ENCODE measurements at regions not wholly inside any gene's neighbourhood (a gene's known extent, or its start where the extent isn't known, plus 50 kb on each side); places are given as distances from the start of the nearest gene placed in this dataset.
A peak's percentile ranks its signal among the peaks of the same experiment; 100 is the strongest.
"Not testable (repeated sequence)": the region's sequence is repeated elsewhere in the genome, so short reads cannot be mapped to it uniquely, and the experiment has no call there.

DNA sequence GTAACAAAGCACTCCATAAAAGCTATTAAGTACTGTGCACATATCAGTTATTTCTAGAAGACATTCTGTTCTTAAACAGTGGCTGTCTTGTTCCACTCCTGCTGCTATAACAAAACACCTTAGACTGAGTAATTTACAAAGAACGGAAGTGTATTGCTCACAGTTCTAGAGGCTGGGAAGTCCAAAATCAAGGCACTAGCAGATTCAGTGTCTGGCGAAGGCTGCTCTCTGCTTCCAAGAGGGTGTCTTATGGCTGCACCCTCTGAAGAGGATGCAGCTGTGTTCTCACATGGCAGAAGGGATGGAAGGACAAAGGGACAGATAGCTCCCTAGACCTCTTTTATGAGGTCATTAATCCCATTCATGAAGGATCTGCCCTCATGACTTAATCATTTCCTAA is 424.2 kb upstream of the ZMIZ1 start:
- no peak for DNase-seq (ENCODE audit: low read depth in 2 of 2)

GRCh38 chr10:78645169-78645686 is 423.5 kb upstream of the ZMIZ1 start:
- DNase-seq (ENCODE audit: low read depth in 2 of 2) = no peak

DNA sequence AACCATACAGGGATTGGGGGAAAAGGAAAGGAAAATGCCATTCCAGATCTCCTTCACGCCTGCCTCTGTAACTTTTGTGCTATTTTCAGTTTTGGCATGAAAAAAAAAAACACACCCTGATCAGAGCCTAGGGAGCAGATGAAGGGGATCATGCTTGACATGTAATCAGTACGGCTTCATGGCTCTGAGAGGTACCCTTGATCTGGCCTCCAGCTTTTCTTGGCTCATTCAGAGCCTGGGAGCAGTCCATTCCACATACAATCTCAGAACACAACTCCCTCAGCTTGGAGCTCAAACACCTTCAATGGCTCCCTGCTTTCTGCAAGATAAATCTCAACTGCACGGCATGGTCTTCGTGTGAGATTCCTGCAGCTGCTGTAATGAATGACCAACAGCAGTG is 422.8 kb upstream of the ZMIZ1 start:
- DNase-seq (ENCODE audit: low read depth in 2 of 2) = no peak

- peak in 1 of 2 experiments; percentile 30 for DNase-seq (ENCODE audit: low read depth in 2 of 2)
Measured at GRCh38 chr10:78648256-78648860, 420.4 kb upstream of the ZMIZ1 start.

DNA sequence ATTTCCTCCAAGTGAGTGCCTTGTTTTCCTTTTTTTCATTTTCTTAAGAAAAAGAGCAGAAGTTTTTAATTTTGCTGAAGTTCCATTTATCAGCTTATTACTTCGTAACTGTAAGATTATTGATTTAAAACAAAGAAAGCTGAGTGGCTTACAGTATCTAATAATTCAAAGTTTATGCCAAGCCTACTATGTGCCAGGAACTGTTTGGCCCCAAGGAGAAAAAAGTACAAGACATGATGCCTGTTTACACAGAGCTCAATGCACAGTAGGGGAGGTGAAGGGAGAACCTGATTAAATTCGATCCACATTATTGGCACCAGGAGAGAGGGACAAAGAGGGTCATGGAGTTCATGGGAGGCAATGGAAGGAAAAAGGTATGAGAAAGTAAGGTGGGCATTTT is 419.3 kb upstream of the ZMIZ1 start:
- no peak for DNase-seq (ENCODE audit: low read depth in 2 of 2)

GRCh38 chr10:78650122-78650521 is 418.6 kb upstream of the ZMIZ1 start:
- no peak for DNase-seq (ENCODE audit: low read depth in 2 of 2)

- DNase-seq (ENCODE audit: low read depth in 2 of 2) = no peak
Measured at GRCh38 chr10:78651287-78651686, 417.5 kb upstream of the ZMIZ1 start.

DNA sequence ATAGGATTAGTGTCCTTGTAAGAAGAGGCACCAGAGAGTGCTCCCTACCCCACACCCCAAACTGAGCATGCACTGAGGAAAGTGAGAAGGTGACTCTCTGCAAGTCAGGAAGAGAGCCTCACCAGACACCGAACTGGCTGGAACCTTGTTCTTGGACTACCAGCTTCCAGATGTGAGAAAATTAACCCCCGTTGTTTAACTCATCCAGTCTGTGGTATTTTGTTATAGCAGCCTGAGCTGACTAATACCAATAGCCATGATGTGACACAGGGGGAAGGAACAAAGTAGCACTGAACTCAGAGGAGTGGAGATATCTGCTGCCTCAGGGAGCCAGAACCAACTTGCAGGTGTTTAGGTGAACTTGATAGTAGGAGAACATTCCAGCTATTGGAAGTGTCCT is 415.2 kb upstream of the ZMIZ1 start:
- no peak for DNase-seq (ENCODE audit: low read depth in 2 of 2)

DNA sequence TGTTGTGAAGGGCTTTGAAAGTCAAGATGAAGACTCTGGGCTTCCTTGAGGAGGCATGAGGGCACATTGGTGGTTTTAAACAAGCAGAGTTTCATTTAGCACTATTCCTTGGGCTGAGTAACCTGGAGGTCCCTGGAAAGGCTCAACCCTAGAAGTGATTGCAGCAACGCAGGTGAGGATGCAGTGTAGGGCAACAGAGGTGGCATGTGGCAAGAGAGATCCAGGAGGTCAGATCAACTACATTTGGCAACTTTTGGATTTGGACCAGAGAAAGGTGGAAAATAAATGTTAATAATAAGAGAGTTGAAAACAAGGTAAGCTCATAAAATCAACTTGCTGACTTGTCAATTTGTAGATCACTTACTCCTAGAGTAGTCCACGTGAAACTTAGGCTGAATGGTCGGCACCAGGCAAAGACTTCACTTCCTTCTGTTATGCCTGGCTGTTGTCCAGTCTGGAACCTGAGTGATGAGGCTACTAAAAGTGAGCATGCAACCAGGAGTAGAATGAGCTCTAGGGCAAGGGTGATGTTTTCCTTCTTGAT is 414.6 kb upstream of the ZMIZ1 start:
- DNase-seq (ENCODE audit: low read depth in 2 of 2) = no peak

GRCh38 chr10:78655979-78656378 is 412.8 kb upstream of the ZMIZ1 start:
- no peak for DNase-seq (ENCODE audit: low read depth in 2 of 2)

DNA sequence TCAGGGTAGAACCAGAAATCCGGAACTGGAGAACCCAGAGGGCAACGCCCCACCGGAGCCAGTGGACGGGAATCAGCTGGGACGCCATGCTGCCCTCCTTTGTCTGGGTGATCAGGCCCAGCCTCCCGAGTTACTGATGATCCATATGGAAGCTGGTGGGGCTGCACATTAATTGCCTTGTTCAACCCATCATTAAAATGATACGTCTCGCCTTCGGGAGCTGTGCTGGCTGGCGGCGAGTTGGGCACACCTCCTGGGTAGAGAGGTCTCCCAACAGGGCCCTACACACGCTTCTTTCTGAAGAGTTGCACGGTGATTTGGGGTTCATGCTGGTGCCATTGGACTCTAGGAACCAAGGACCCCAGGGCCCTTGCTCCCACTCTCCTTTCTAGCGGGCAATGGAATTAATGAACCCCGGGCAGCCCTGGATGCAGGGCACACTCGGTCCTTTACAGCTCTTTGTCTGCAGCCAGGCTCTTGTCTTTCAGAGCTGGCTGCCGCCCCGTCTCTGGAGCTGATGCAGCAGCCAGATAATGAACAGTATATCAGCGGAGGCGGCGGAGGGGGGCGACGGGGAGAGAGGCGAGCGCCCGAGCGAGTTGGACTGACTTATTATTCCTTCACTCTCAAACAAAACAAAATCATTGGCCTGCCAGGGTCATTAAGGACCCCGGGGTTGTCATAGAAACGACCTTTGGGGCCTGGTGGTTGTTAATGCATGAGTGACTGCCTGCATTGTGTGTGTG is 412.2 kb upstream of the ZMIZ1 start:
- no peak for DNase-seq (ENCODE audit: low read depth in 2 of 2)

DNA sequence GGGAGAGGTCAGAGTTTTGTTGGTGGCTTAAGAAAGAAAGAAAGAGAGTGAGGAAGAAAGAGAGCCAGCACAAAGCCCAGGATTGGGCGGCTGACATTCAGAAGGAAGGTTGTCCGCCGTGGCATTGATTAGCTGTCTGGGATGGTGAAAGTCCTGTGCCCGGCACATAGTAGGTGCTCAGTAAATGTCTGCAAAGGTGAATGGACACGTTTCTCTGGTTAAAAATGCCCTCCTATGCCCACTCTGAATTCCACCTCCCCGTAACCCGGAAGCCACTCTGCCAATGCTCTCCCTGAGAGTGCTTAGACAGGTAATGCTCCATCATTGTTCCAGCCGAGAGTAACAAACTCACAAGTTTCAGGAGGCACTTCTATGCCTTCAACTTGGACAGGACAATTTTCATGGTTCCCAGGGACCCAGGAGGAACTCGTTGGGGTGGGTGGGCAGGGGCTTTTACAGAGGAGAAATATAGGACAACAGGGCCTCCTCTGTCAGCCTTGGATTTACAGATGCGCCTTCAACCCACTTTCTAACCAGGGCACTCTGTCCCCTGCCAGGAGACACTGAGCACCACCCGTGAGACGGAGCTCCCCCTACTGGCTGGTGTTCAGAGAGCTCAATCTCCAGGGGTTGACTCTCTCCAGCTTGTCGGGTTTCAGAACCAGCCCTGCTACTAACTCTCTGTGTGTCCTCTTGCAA is 411.5 kb upstream of the ZMIZ1 start:
- DNase-seq (ENCODE audit: low read depth in 2 of 2) = peak; percentile 23 to 32

- no peak for DNase-seq (ENCODE audit: low read depth in 2 of 2)
Measured at GRCh38 chr10:78657862-78658165, 411.0 kb upstream of the ZMIZ1 start.

GRCh38 chr10:78658645-78659597 is 409.8 kb upstream of the ZMIZ1 start:
- no peak for DNase-seq (ENCODE audit: low read depth in 2 of 2)

- no peak for DNase-seq (ENCODE audit: low read depth in 2 of 2)
Measured at GRCh38 chr10:78659598-78659967, 409.2 kb upstream of the ZMIZ1 start.

GRCh38 chr10:78660446-78661106 is 408.2 kb upstream of the ZMIZ1 start:
- DNase-seq (ENCODE audit: low read depth in 2 of 2) = no peak

DNA sequence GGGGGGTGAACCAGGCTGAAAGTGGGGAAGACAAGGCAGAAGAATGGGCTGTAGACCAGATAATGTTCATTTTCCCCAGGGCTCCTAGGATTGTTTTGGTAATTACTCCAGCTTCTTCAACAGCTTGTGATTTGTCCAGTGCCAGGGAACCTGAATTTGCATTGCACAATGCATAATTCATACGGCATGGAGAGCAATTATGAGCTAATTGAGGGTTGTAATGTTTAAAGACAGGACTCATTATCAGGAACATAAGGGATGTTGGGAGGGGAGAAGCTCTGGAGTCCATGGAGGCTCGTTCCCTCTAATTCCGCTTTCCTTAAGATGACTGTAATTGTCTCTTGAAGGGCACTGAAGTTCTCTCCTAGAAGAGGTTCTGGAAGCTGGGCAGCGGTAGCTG is 405.0 kb upstream of the ZMIZ1 start:
- no peak for DNase-seq (ENCODE audit: low read depth in 2 of 2)

- DNase-seq (ENCODE audit: low read depth in 2 of 2) = no peak
Measured at GRCh38 chr10:78664929-78665553, 403.7 kb upstream of the ZMIZ1 start.

GRCh38 chr10:78672918-78673317 is 395.8 kb upstream of the ZMIZ1 start:
- DNase-seq (ENCODE audit: low read depth in 2 of 2) = no peak

GRCh38 chr10:78681141-78681540 is 387.6 kb upstream of the ZMIZ1 start:
- DNase-seq (ENCODE audit: low read depth in 2 of 2) = not testable (repeated sequence)

GRCh38 chr10:78681986-78682385 is 386.8 kb upstream of the ZMIZ1 start:
- not testable (repeated sequence) for DNase-seq (ENCODE audit: low read depth in 2 of 2)

Measured in fibroblast of skin of left quadriceps (primary cell).